ENCODE measurements at regions not wholly inside any gene's neighbourhood (a gene's known extent, or its start where the extent isn't known, plus 50 kb on each side); places are given as distances from the start of the nearest gene placed in this dataset.

DNA sequence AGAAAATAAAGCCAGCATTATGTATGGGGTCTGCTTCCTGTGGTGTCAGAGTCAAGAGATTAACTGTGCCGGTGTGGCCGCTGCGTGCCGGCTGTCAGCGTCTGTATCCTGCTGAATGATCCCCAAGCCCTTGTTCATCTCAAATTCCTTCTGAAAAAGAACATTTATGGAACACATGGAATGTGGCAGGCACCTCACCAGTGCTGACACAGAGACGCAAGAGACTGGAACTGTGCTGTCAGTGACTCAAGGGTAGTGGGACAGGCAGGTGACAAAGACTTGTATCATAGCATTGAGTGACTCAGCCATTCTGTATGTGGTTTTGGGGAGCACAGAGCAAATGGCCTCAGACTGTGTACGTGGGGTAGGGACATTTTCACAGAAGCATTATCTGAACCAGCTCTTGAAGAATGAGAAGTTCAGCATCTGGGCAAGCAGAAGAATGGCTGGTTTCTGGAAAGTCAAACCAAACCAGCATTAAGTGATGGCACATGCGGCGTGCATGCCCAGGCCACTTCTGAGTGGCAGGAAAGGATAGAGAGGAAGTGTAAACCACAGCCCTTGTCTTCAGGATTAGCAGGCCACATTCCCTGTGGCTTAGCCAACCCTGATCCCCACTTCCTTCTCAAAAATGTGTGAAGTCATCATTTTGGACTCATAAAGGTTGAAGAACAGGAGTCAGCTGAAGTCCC, 54.0 kb upstream of the IRS2 start:
- TF ChIP-seq EZH2 (IDR thresholded peaks at IDR 0.05): no peak
- TF ChIP-seq, protein P1, sequence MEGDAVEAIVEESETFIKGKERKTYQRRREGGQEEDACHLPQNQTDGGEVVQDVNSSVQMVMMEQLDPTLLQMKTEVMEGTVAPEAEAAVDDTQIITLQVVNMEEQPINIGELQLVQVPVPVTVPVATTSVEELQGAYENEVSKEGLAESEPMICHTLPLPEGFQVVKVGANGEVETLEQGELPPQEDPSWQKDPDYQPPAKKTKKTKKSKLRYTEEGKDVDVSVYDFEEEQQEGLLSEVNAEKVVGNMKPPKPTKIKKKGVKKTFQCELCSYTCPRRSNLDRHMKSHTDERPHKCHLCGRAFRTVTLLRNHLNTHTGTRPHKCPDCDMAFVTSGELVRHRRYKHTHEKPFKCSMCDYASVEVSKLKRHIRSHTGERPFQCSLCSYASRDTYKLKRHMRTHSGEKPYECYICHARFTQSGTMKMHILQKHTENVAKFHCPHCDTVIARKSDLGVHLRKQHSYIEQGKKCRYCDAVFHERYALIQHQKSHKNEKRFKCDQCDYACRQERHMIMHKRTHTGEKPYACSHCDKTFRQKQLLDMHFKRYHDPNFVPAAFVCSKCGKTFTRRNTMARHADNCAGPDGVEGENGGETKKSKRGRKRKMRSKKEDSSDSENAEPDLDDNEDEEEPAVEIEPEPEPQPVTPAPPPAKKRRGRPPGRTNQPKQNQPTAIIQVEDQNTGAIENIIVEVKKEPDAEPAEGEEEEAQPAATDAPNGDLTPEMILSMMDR (IDR thresholded peaks at IDR 0.05): no peak

Data from neural progenitor cell (in vitro differentiated cells).